Skeletal muscle cell (primary cell): ENCODE measurements at regions not wholly inside any gene's neighbourhood (a gene's known extent, or its start where the extent isn't known, plus 50 kb on each side); places are given as distances from the start of the nearest gene placed in this dataset.

Experiments
- DNase-seq: peaks from one replicate; pipeline ENCODE4 v3.0.0-alpha.2; 2010; ENCODE audit warnings: low read depth
- H3K4me3 ChIP-seq: 2 replicates; pipeline ENCODE4 v1.5.1; 2011; ENCODE audit warnings: low read depth, mild to moderate bottlenecking, control low read depth, low read length, moderate library complexity

GRCh38 chr6:137651591-137652335 is 157.6 kb upstream of the OLIG3 start:
- no peak overlapping the region for H3K4me3 ChIP-seq
- no peak for DNase-seq

GRCh38 chr6:137652961-137653705 is 158.9 kb upstream of the OLIG3 start:
- no peak overlapping the region for H3K4me3 ChIP-seq
- no peak for DNase-seq

GRCh38 chr6:137653706-137654059 is 159.5 kb upstream of the OLIG3 start:
- no peak for DNase-seq
- H3K4me3 ChIP-seq = no peak overlapping the region

GRCh38 chr6:137654365-137654981 is 160.3 kb upstream of the OLIG3 start:
- H3K4me3 ChIP-seq = no peak overlapping the region

GRCh38 chr6:137655291-137655690 is 161.1 kb upstream of the OLIG3 start:
- DNase-seq = no peak

More at GRCh38 chr6:137654365-137654981, 160.3 kb upstream of the OLIG3 start:
- DNase-seq = no peak

GRCh38 chr6:137656735-137657134 is 162.5 kb upstream of the OLIG3 start:
- no peak for DNase-seq
- no peak overlapping the region for H3K4me3 ChIP-seq

More at GRCh38 chr6:137655291-137655690, 161.1 kb upstream of the OLIG3 start:
- H3K4me3 ChIP-seq = no peak overlapping the region

GRCh38 chr6:137657351-137657911 is 163.2 kb upstream of the OLIG3 start:
- no peak for DNase-seq
- H3K4me3 ChIP-seq = no peak overlapping the region

GRCh38 chr6:137658287-137658686 is 164.1 kb upstream of the OLIG3 start:
- no peak overlapping the region for H3K4me3 ChIP-seq
- no peak for DNase-seq

GRCh38 chr6:137659871-137660270 is 165.7 kb upstream of the OLIG3 start:
- DNase-seq = no peak
- no peak overlapping the region for H3K4me3 ChIP-seq

- no peak overlapping the region for H3K4me3 ChIP-seq
- no peak for DNase-seq
Observed at GRCh38 chr6:137660296-137660731, 166.1 kb upstream of the OLIG3 start.

GRCh38 chr6:137661601-137662000 is 167.4 kb upstream of the OLIG3 start:
- DNase-seq = no peak
- no peak overlapping the region for H3K4me3 ChIP-seq

- DNase-seq = no peak
- no peak overlapping the region for H3K4me3 ChIP-seq
Observed at GRCh38 chr6:137664183-137664582, 170.0 kb upstream of the OLIG3 start.

GRCh38 chr6:137665342-137665934 is 171.2 kb upstream of the OLIG3 start:
- no peak overlapping the region for H3K4me3 ChIP-seq
- no peak for DNase-seq

GRCh38 chr6:137666202-137666774 is 172.1 kb upstream of the OLIG3 start:
- H3K4me3 ChIP-seq = no peak overlapping the region
- DNase-seq = no peak

GRCh38 chr6:137673603-137674002 is 179.4 kb upstream of the OLIG3 start:
- H3K4me3 ChIP-seq = no peak overlapping the region
- no peak for DNase-seq

GRCh38 chr6:137676888-137677287 is 182.7 kb upstream of the OLIG3 start:
- DNase-seq = no peak
- H3K4me3 ChIP-seq = no peak overlapping the region

GRCh38 chr6:137677709-137678108 is 183.5 kb upstream of the OLIG3 start:
- no peak for DNase-seq
- no peak overlapping the region for H3K4me3 ChIP-seq

GRCh38 chr6:137678451-137678850 is 184.3 kb upstream of the OLIG3 start:
- no peak for DNase-seq
- H3K4me3 ChIP-seq = no peak overlapping the region

- DNase-seq = no peak
- no peak overlapping the region for H3K4me3 ChIP-seq
Observed at GRCh38 chr6:137680705-137681346, 186.2 kb upstream of the TNFAIP3 start.
